IMR-90 (cell line): ENCODE measurements at regions not wholly inside any gene's neighbourhood (a gene's known extent, or its start where the extent isn't known, plus 50 kb on each side); places are given as distances from the start of the nearest gene placed in this dataset.
A peak's percentile ranks its signal among the peaks of the same experiment; 100 is the strongest.

ENCODE experiments used
- ATAC-seq: fragments of 200-7000 bp; cut with Tn5 transposase; 2 replicates; pipeline ENCODE4 v1.9.1; 2020; ENCODE audit warnings: low read depth, mild to moderate bottlenecking, moderate library complexity
- BruUV-seq: library from RNA; stranded (reverse); fragments of 400-500 nt; replicated peaks from 2 replicates; lab custom pipeline; 2021; lab: Mats Ljungman, UMichigan
- CTCF ChIA-PET: fragments of 300-600 bp; formaldehyde crosslinking; extraction: SDS; loops from one replicate; lab custom pipeline; 2021; ENCODE audit warnings: antibody characterized with exemption; lab: Yijun Ruan, JAX
- POLR2A ChIA-PET: fragments of 300-600 bp; sonication (Branson Sonifier 250); formaldehyde crosslinking; loops from one replicate; lab custom pipeline; 2022; ENCODE audit warnings: antibody characterized with exemption; ENCODE audit not compliant: unreplicated experiment; lab: Charles Lee
- DNase-seq: peaks from one replicate; pipeline ENCODE4 v3.0.0; 2013
- H2AFZ ChIP-seq: replicated peaks from 2 replicates; pipeline ENCODE3; 2013; ENCODE audit warnings: low read length, mild to moderate bottlenecking; ENCODE audit not compliant: poor library complexity
- H2AK5ac ChIP-seq: 2 replicates; pipeline ENCODE4 v1.6.1; 2013; ENCODE audit warnings: low read depth, low read length, inconsistent platforms
- H2AK9ac ChIP-seq: replicated peaks from 2 replicates; pipeline ENCODE3; 2013; ENCODE audit warnings: mild to moderate bottlenecking, low read depth, low read length, moderate library complexity; ENCODE audit not compliant: poor library complexity
- H2BK120ac ChIP-seq: 2 replicates; pipeline ENCODE4 v1.6.1; 2013; ENCODE audit warnings: low read depth, low read length, inconsistent platforms
- H2BK15ac ChIP-seq: 3 replicates; pipeline ENCODE4 v1.6.1; 2013; ENCODE audit warnings: low read depth, low read length, inconsistent platforms
- H2BK20ac ChIP-seq: 2 replicates; pipeline ENCODE4 v1.6.1; 2013; ENCODE audit warnings: low read depth, mild to moderate bottlenecking, inconsistent platforms, low read length, moderate library complexity
- H2BK5ac ChIP-seq: 2 replicates; pipeline ENCODE4 v1.6.1; 2013; ENCODE audit warnings: mild to moderate bottlenecking, low read depth, low read length, inconsistent platforms; ENCODE audit not compliant: poor library complexity, severe bottlenecking
- H3K14ac ChIP-seq: replicated peaks from 2 replicates; pipeline ENCODE4 v1.6.1; 2013; ENCODE audit warnings: low read depth, low read length, inconsistent platforms
- H3K18ac ChIP-seq: 2 replicates; pipeline ENCODE4 v1.6.1; 2013; ENCODE audit warnings: low read depth, low read length, control low read depth
- H3K23ac ChIP-seq: 2 replicates; pipeline ENCODE4 v1.6.1; 2013; ENCODE audit warnings: low read depth, low read length, inconsistent platforms
- H3K27ac ChIP-seq: 2 replicates; pipeline ENCODE4 v1.5.1; 2013; ENCODE audit warnings: mild to moderate bottlenecking, control low read depth, low read length; ENCODE audit not compliant: insufficient read depth
- H3K27me3 ChIP-seq: 2 replicates; pipeline ENCODE4 v1.6.1; 2013; ENCODE audit warnings: low read length; ENCODE audit not compliant: control insufficient read depth, insufficient read depth
- H3K36me3 ChIP-seq: 2 replicates; pipeline ENCODE4 v1.6.1; 2013; ENCODE audit warnings: low read length, mixed read lengths; ENCODE audit not compliant: control insufficient read depth, insufficient read depth
- H3K4ac ChIP-seq: 2 replicates; pipeline ENCODE4 v1.6.1; 2013; ENCODE audit warnings: low read depth, low read length, inconsistent platforms
- H3K4me1 ChIP-seq: 2 replicates; pipeline ENCODE4 v1.6.1; 2013; ENCODE audit warnings: low read length, mixed read lengths; ENCODE audit not compliant: control insufficient read depth, insufficient read depth
- H3K4me2 ChIP-seq: 2 replicates; pipeline ENCODE4 v1.6.1; 2013; ENCODE audit warnings: low read depth, mild to moderate bottlenecking, control low read depth, low read length, moderate library complexity
- H3K4me3 ChIP-seq: 2 replicates; pipeline ENCODE4 v1.5.1; 2013; ENCODE audit warnings: low read depth, mild to moderate bottlenecking, control low read depth, low read length, moderate library complexity; ENCODE audit not compliant: insufficient read depth
- H3K56ac ChIP-seq: 2 replicates; pipeline ENCODE4 v1.6.1; 2013; ENCODE audit warnings: low read length, inconsistent platforms; ENCODE audit not compliant: insufficient read depth; ENCODE audit errors: extremely low read depth
- H3K79me1 ChIP-seq, 2 experiments: 2 replicates each; pipeline ENCODE4 v1.6.1; 2013; ENCODE audit warnings: low read length in 2 of 2, inconsistent platforms in 1 of 2, low read depth in 1 of 2
- H3K9ac ChIP-seq: 2 replicates; pipeline ENCODE4 v1.6.1; 2013; ENCODE audit warnings: low read depth, low read length, control low read depth
- H3K9me1 ChIP-seq: 2 replicates; pipeline ENCODE4 v1.6.1; 2013; ENCODE audit warnings: low read length, inconsistent platforms; ENCODE audit not compliant: insufficient read depth
- H3K9me3 ChIP-seq: 2 replicates; pipeline ENCODE4 v1.6.1; 2013; ENCODE audit warnings: low read length; ENCODE audit not compliant: control insufficient read depth, insufficient read depth
- H4K20me1 ChIP-seq: 2 replicates; pipeline ENCODE4 v1.6.1; 2013; ENCODE audit warnings: low read length, inconsistent platforms; ENCODE audit not compliant: insufficient read depth
- H4K5ac ChIP-seq: 2 replicates; pipeline ENCODE4 v1.6.1; 2013; ENCODE audit warnings: mild to moderate bottlenecking, low read depth, low read length, control low read depth
- H4K8ac ChIP-seq, 2 experiments: 2 replicates each; pipeline ENCODE4 v1.6.1; 2013; ENCODE audit warnings: low read depth in 2 of 2, low read length in 2 of 2, control low read depth in 1 of 2, inconsistent platforms in 1 of 2
- H4K91ac ChIP-seq: 2 replicates; pipeline ENCODE4 v1.6.1; 2013; ENCODE audit warnings: low read depth, low read length, inconsistent platforms; ENCODE audit not compliant: insufficient read depth
- BHLHE40 ChIP-seq: fragments of 150-350 bp; IDR thresholded peaks from 2 replicates; pipeline ENCODE4 v1.6.1; 2016; ENCODE audit warnings: mild to moderate bottlenecking, low read depth, low read length
- CEBPB ChIP-seq: IDR thresholded peaks from 2 replicates; pipeline ENCODE4 v1.6.1; 2012; ENCODE audit warnings: low read depth, low read length, improper control_type of control experiment
- CHD1 ChIP-seq: IDR thresholded peaks from 2 replicates; pipeline ENCODE4 v1.6.1; 2012; ENCODE audit warnings: low read depth, low read length, improper control_type of control experiment
- CTCF ChIP-seq: conservative IDR thresholded peaks from 2 replicates; pipeline ENCODE4 v1.5.1; 2012; ENCODE audit warnings: mild to moderate bottlenecking, low read depth, low read length, improper control_type of control experiment
- FOS ChIP-seq: fragments of 150-350 bp; IDR thresholded peaks from 2 replicates; pipeline ENCODE4 v1.6.1; 2016; ENCODE audit warnings: low read depth, low read length
- MAFK ChIP-seq: IDR thresholded peaks from 2 replicates; pipeline ENCODE4 v1.6.1; 2012; ENCODE audit warnings: low read depth, low read length, improper control_type of control experiment
- MAZ ChIP-seq: IDR thresholded peaks from 2 replicates; pipeline ENCODE4 v1.6.1; 2012; ENCODE audit warnings: low read depth, mild to moderate bottlenecking, low read length, improper control_type of control experiment, moderate library complexity, borderline replicate concordance
- MXI1 ChIP-seq: IDR thresholded peaks from 2 replicates; pipeline ENCODE4 v1.6.1; 2012; ENCODE audit warnings: low read depth, mild to moderate bottlenecking, low read length, moderate library complexity, borderline replicate concordance
- NFE2L2 ChIP-seq: fragments of 150-350 bp; IDR thresholded peaks from 2 replicates; pipeline ENCODE4 v1.6.1; 2016; ENCODE audit warnings: low read depth, mild to moderate bottlenecking, low read length
- POLR2A ChIP-seq: IDR thresholded peaks from 2 replicates; pipeline ENCODE4 v1.6.1; 2012; ENCODE audit warnings: mild to moderate bottlenecking, low read depth, low read length
- RAD21 ChIP-seq: IDR thresholded peaks from 2 replicates; pipeline ENCODE4 v1.6.1; 2012; ENCODE audit warnings: low read length, improper control_type of control experiment
- RCOR1 ChIP-seq: IDR thresholded peaks from 2 replicates; pipeline ENCODE4 v1.6.1; 2012; ENCODE audit warnings: mild to moderate bottlenecking, low read length, improper control_type of control experiment; ENCODE audit not compliant: insufficient replicate concordance
- RFX5 ChIP-seq: IDR thresholded peaks from 2 replicates; pipeline ENCODE4 v1.8.0; 2012; ENCODE audit warnings: low read depth, mild to moderate bottlenecking, low read length, moderate library complexity
- SMC3 ChIP-seq: fragments of 150-350 bp; IDR thresholded peaks from 2 replicates; pipeline ENCODE4 v1.6.1; 2016; ENCODE audit warnings: low read depth, mild to moderate bottlenecking, antibody characterized with exemption, low read length, moderate library complexity
- USF2 ChIP-seq: fragments of 150-350 bp; IDR thresholded peaks from 2 replicates; pipeline ENCODE4 v1.6.1; 2017; ENCODE audit warnings: mild to moderate bottlenecking, antibody characterized with exemption, low read length, low read depth
- WGBS, 2 experiments: methylation state at CpG; one replicate each; pipeline versions ENCODE4 v1.1.5 to v1.1.7; 2013; ENCODE audit warnings: missing lambda C conversion rate in 2 of 2; ENCODE audit not compliant: insufficient read length in 1 of 2; ENCODE audit errors: extremely low coverage in 2 of 2; 5-methylcytosine and 5-hydroxymethylcytosine counted together
- dilution Hi-C: fragments of 300-500 bp; cut with HindIII; formaldehyde crosslinking; loops from one replicate; pipeline ENCODE4 v1.14.3; 2018; ENCODE audit warnings: low sequenced_read_pairs; ENCODE audit not compliant: unreplicated experiment
- in situ Hi-C: fragments of 300-500 bp; cut with MboI; formaldehyde crosslinking; loops from 3 replicates; pipeline ENCODE4 v1.14.3; 2019; ENCODE audit warnings: low sequenced_read_pairs, inconsistent platforms, mixed read lengths
- intact Hi-C: fragments of 100-400 bp; cut with micrococcal nuclease; formaldehyde crosslinking; loops from 2 replicates; pipeline ENCODE4 v1.10.0; 2022
- TF ChIP-seq, protein P1 (sequence below): fragments of 150-350 bp; IDR thresholded peaks from 2 replicates; pipeline ENCODE4 v1.6.1; 2016; ENCODE audit warnings: low read depth, mild to moderate bottlenecking, low read length, moderate library complexity, borderline replicate concordance

- BruUV-seq, result no TSS peak
- no peak overlapping the region for H3K23ac ChIP-seq
These were observed 99.6 kb upstream of the USP24 start for GRCh38 chr1:55314740-55315139.

More at GRCh38 chr1:55314740-55315139, 99.6 kb upstream of the USP24 start:
- Histone ChIP-seq H3K27ac (no peak overlapping the region), H3K4me2 (no peak overlapping the region), H3K36me3 (no peaks in the 10 kb centered on the region), H3K4me1 (peaks cover 25% of the 10 kb centered on the region), H3K9ac (no peak overlapping the region), H2AK9ac (no peak overlapping the region), H2BK5ac (no peak overlapping the region), H2BK20ac (peak overlapping the region; percentile 13; the same call in 1 of the 2 replicates), H4K91ac (no peak overlapping the region; the same call in 1 of the 2 replicates), H3K4ac (peak overlapping the region; percentile 66; the same call in 1 of the 2 replicates), H3K79me1 (0 out of 4 replicates have a peak, but pooled peaks cover 0 to 6% of the 10 kb centered on the region in 2 experiments), H2AK5ac (peak overlapping the region; percentile 75; the same call in 1 of the 2 replicates), H2AFZ (no peak overlapping the region), H3K14ac (no peak overlapping the region; the same call in 1 of the 2 replicates), H3K18ac (no peak overlapping the region), H2BK120ac (no peak overlapping the region; the same call in 1 of the 2 replicates), H3K9me1 (peaks cover 19% of the 10 kb centered on the region), H3K27me3 (no peaks in the 10 kb centered on the region), H4K20me1 (no peaks in the 10 kb centered on the region), H3K9me3 (no peaks in the 10 kb centered on the region), H3K56ac (no peak overlapping the region), H3K4me3 (no peak overlapping the region), H4K5ac (no peak overlapping the region), H4K8ac (no peak overlapping the region), H2BK15ac (peak overlapping the region; percentile 9; the same call in 2 of the 3 replicates)
- ATAC-seq (no peak), DNase-seq (no peak)
- WGBS, 2 experiments, result no CpG with 5 or more reads among the region's 4 CpGs
- ChIA-PET POLR2A (no interaction called here), CTCF (no interaction called here)
- in situ Hi-C loops, result no loop called here
- dilution Hi-C loops, result no loop called here
- TF ChIP-seq RCOR1 (no peak), MAZ (no peak), CEBPB (no peak), CTCF (no peak), CHD1 (no peak), POLR2A (no peak), MXI1 (no peak), FOS (no peak), NFE2L2 (no peak), SMC3 (no peak), BHLHE40 (no peak), RAD21 (no peak), MAFK (no peak), USF2 (no peak), RFX5 (no peak)
- TF ChIP-seq, protein P1, sequence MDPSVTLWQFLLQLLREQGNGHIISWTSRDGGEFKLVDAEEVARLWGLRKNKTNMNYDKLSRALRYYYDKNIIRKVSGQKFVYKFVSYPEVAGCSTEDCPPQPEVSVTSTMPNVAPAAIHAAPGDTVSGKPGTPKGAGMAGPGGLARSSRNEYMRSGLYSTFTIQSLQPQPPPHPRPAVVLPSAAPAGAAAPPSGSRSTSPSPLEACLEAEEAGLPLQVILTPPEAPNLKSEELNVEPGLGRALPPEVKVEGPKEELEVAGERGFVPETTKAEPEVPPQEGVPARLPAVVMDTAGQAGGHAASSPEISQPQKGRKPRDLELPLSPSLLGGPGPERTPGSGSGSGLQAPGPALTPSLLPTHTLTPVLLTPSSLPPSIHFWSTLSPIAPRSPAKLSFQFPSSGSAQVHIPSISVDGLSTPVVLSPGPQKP, result no peak
- intact Hi-C loops, result no loop called here
